ENCODE measurements at regions not wholly inside any gene's neighbourhood (a gene's known extent, or its start where the extent isn't known, plus 50 kb on each side); places are given as distances from the start of the nearest gene placed in this dataset.

GRCh38 chr17:27216836-27217235 is 77.1 kb upstream of the WSB1 start:
- 88% methylated on average over 1 of the region's 1 CpG for WGBS

More at GRCh38 chr17:27216836-27217235, 77.1 kb upstream of the WSB1 start:
- Histone ChIP-seq H3K9ac (ENCODE audit: low read depth in 1 of 2, low read length in 2 of 2) (no peak overlapping the region), H3K27me3 (ENCODE audit: control insufficient read depth in 4 of 4, insufficient read depth in 4 of 4, low read length in 3 of 4) (no peaks in the 10 kb centered on the region), H3K9me3 (ENCODE audit: control insufficient read depth in 4 of 4, low read length in 3 of 4) (peaks cover 0 to 7% (median 1%) of the 10 kb centered on the region in 4 donors), H3K36me3 (ENCODE audit: control insufficient read depth in 4 of 4, insufficient read depth in 3 of 4, low read depth in 1 of 4, low read length in 3 of 4) (no peaks in the 10 kb centered on the region), H3K27ac (ENCODE audit: low read depth in 1 of 2, low read length in 2 of 2) (no peak overlapping the region), H3K4me3 (ENCODE audit: low read depth in 1 of 3, low read length in 3 of 3) (no peak overlapping the region), H3K4me1 (ENCODE audit: control insufficient read depth in 4 of 4, insufficient read depth in 4 of 4, low read length in 3 of 4) (no peaks in the 10 kb centered on the region)
- no peak for DNase-seq (ENCODE audit: low spot score)
- TF ChIP-seq JUND (IDR thresholded peaks at IDR 0.05) (no peak), RAD21 (IDR thresholded peaks at IDR 0.05) (no peak), EGR1 (IDR thresholded peaks at IDR 0.05; ENCODE audit: low read depth in 2 of 2) (no peak), REST (IDR thresholded peaks at IDR 0.05) (no peak), ATF3 (IDR thresholded peaks at IDR 0.05) (no peak), SP1 (IDR thresholded peaks at IDR 0.05) (no peak), MAX (IDR thresholded peaks at IDR 0.05) (no peak), YY1 (IDR thresholded peaks at IDR 0.05) (no peak), RXRA (IDR thresholded peaks at IDR 0.05) (no peak), CTCF (IDR thresholded peaks at IDR 0.05; ENCODE audit: low read depth, low read length, missing input control) (no peak), ZBTB33 (IDR thresholded peaks at IDR 0.05) (no peak), TAF1 (conservative IDR thresholded peaks at IDR 0.05) (no peak), HNF4A (conservative IDR thresholded peaks at IDR 0.05) (no peak), HNF4G (IDR thresholded peaks at IDR 0.05) (no peak)

Measured in liver (tissue), 8 donors.